Adrenal gland (tissue), 9 donors: ENCODE measurements at regions not wholly inside any gene's neighbourhood (a gene's known extent, or its start where the extent isn't known, plus 50 kb on each side); places are given as distances from the start of the nearest gene placed in this dataset.

Source experiments
- DNase-seq, 7 donors: peaks; one replicate each; pipeline ENCODE4 v3.0.0-alpha.2; 2019 to 2020
- H3K27ac ChIP-seq, 5 donors: fragments of 200-600 bp; sonication (generic) in 4 of 5; 1 replicate in 3 of 5; 2 replicates in 2 of 5; pipeline versions ENCODE4 v1.5.1 to v1.8.0; 2016 to 2020; ENCODE audit warnings: mild to moderate bottlenecking in 1 of 5
- H3K27me3 ChIP-seq: fragments of 200-600 bp; 2 replicates; pipeline ENCODE4 v1.8.0; 2021
- H3K36me3 ChIP-seq, 2 donors: fragments of 200-600 bp; replicated peaks in 1 of 2; 1 replicate in 1 of 2; 2 replicates in 1 of 2; pipeline versions ENCODE4 v1.5.1 to v1.8.0; 2018 to 2022
- H3K4me1 ChIP-seq, 2 donors: fragments of 200-600 bp; replicated peaks in 1 of 2; 1 replicate in 1 of 2; 2 replicates in 1 of 2; pipeline versions ENCODE4 v1.5.1 to v1.8.0; 2018 to 2021
- H3K4me3 ChIP-seq, 4 donors: fragments of 200-600 bp; sonication (generic) in 3 of 4; one replicate each; pipeline ENCODE4 v1.5.1; 2016 to 2018
- H3K9me3 ChIP-seq, 3 donors: fragments of 200-600 bp; sonication (generic) in 1 of 3; replicated peaks in 1 of 3; 1 replicate in 2 of 3; 2 replicates in 1 of 3; pipeline versions ENCODE4 v1.5.1 to v1.8.0; 2016 to 2021
- POLR2A ChIP-seq, 2 donors: fragments of 450-650 bp; IDR thresholded peaks; one replicate each; pipeline ENCODE4 v1.6.1; 2017; ENCODE audit warnings: antibody characterized with exemption in 2 of 2, mild to moderate bottlenecking in 2 of 2, moderate library complexity in 1 of 2
- WGBS, 4 donors: extraction: QIAGEN DNeasy Blood & Tissue Kit in 2 of 4; methylation state at CpG; one replicate each; pipeline versions ENCODE4 v1.1.5 to v1.1.7; 2013 to 2017; 5-methylcytosine and 5-hydroxymethylcytosine counted together
- intact Hi-C, 2 donors: fragments of 100-400 bp; cut with DNase I; formaldehyde crosslinking; loops; one replicate each; pipeline versions ENCODE4 v1.14.1 to v1.15.0; 2022 to 2023
- TF ChIP-seq, protein P1 (sequence below), 6 experiments: fragments of 450-650 bp in 4 of 6; fragments of 200-600 bp in 2 of 6; sonication (generic) in 1 of 6; IDR thresholded peaks; 1 replicate in 5 of 6; 2 replicates in 1 of 6; pipeline versions ENCODE4 v1.5.1 to v1.8.0; 2016 to 2021; ENCODE audit warnings: antibody characterized with exemption in 6 of 6, mild to moderate bottlenecking in 2 of 6, moderate library complexity in 1 of 6
- donor health status: healthy with polysubstance abuse.
- donor health status: Bipolar disorder and iron deficiency.
- donor health status: DM: yes; HTN: yes; CAD: no.
- donor health status: DM: no; HTN: no; CAD: no.
- donor health status: DM: no; HTN: no; CAD: no.

- peaks cover 9% of the 10 kb centered on the region for H3K27me3 ChIP-seq
- peak in 2 of 7 donors; percentile 5 for DNase-seq
These were observed 91.0 kb downstream of the YTHDF1 start for GRCh38 chr20:63124782-63125580.

GRCh38 chr20:63124092-63124781 is 91.7 kb downstream of the YTHDF1 start:
- Histone ChIP-seq H3K36me3 (no peaks in the 10 kb centered on the region), H3K9me3 (no peaks in the 10 kb centered on the region), H3K27ac (no peak overlapping the region), H3K4me3 (no peak overlapping the region), H3K27me3 (peaks cover 3% of the 10 kb centered on the region), H3K4me1 (no peaks in the 10 kb centered on the region)
- peak in 1 of 7 donors; percentile 1 for DNase-seq
- intact Hi-C loops: no loop called here
- TF ChIP-seq, protein P1, sequence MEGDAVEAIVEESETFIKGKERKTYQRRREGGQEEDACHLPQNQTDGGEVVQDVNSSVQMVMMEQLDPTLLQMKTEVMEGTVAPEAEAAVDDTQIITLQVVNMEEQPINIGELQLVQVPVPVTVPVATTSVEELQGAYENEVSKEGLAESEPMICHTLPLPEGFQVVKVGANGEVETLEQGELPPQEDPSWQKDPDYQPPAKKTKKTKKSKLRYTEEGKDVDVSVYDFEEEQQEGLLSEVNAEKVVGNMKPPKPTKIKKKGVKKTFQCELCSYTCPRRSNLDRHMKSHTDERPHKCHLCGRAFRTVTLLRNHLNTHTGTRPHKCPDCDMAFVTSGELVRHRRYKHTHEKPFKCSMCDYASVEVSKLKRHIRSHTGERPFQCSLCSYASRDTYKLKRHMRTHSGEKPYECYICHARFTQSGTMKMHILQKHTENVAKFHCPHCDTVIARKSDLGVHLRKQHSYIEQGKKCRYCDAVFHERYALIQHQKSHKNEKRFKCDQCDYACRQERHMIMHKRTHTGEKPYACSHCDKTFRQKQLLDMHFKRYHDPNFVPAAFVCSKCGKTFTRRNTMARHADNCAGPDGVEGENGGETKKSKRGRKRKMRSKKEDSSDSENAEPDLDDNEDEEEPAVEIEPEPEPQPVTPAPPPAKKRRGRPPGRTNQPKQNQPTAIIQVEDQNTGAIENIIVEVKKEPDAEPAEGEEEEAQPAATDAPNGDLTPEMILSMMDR (IDR thresholded peaks at IDR 0.05): no peak
- TF ChIP-seq POLR2A (IDR thresholded peaks at IDR 0.05): no peak
- WGBS, 4 donors: 70 to 81% (median 77%) methylated on average over 15 to 19 of the region's 19 CpGs

More at GRCh38 chr20:63124782-63125580, 91.0 kb downstream of the YTHDF1 start:
- H3K9me3 ChIP-seq: no peaks in the 10 kb centered on the region
- WGBS, 4 donors: 58 to 70% (median 64%) methylated on average over 19 to 23 of the region's 23 CpGs
- H3K4me1 ChIP-seq: no peaks in the 10 kb centered on the region
- no peaks in the 10 kb centered on the region for H3K36me3 ChIP-seq
- no peak overlapping the region for H3K4me3 ChIP-seq
- H3K27ac ChIP-seq: no peak overlapping the region
- intact Hi-C loops: no loop called here
- no peak for TF ChIP-seq POLR2A (IDR thresholded peaks at IDR 0.05)
- TF ChIP-seq, protein P1 (IDR thresholded peaks at IDR 0.05): no peak

DNA sequence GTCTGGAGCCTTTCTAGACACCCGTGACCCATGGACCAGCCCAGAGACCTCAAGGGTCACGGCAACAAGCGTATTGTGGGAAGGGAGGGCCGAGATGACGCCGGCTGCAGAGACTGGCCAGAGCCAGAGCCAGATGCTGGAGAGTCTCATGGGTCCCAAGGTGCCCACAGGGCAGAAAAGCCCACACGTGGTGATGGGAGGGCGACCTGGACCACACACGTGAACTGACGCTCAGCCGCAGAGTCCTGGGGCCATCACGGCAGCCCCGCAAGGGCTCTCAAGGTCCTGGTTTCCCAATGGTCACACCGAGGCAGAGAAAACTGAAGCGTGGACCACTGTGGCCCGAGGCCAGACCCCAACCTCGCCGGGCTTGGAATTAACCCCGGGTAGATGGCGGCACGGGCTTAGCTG is 92.6 kb downstream of the YTHDF1 start:
- 78 to 82% (median 82%) methylated on average over 10 to 21 of the region's 21 CpGs for WGBS, 4 donors
- no peaks in the 10 kb centered on the region for H3K27me3 ChIP-seq
- H3K36me3 ChIP-seq: no peaks in the 10 kb centered on the region
- H3K4me3 ChIP-seq: no peak overlapping the region
- intact Hi-C loops: no loop called here
- no peaks in the 10 kb centered on the region for H3K4me1 ChIP-seq
- TF ChIP-seq, protein P1 (IDR thresholded peaks at IDR 0.05): no peak
- TF ChIP-seq POLR2A (IDR thresholded peaks at IDR 0.05): no peak
- no peak overlapping the region for H3K27ac ChIP-seq
- peak in 4 of 7 donors; percentile 3 to 5 (median 4) for DNase-seq
- no peaks in the 10 kb centered on the region for H3K9me3 ChIP-seq

GRCh38 chr20:63122626-63123025 is 93.3 kb downstream of the YTHDF1 start:
- Histone ChIP-seq H3K9me3 (no peaks in the 10 kb centered on the region), H3K27me3 (no peaks in the 10 kb centered on the region), H3K36me3 (no peaks in the 10 kb centered on the region), H3K27ac (no peak overlapping the region), H3K4me1 (no peaks in the 10 kb centered on the region), H3K4me3 (no peak overlapping the region)
- 69 to 72% (median 71%) methylated on average over 7 of the region's 7 CpGs for WGBS, 4 donors
- DNase-seq: peak in 1 of 7 donors; percentile 3
- intact Hi-C loops: no loop called here
- TF ChIP-seq POLR2A (IDR thresholded peaks at IDR 0.05): no peak
- TF ChIP-seq, protein P1 (IDR thresholded peaks at IDR 0.05): no peak
